ENCODE measurements at regions not wholly inside any gene's neighbourhood (a gene's known extent, or its start where the extent isn't known, plus 50 kb on each side); places are given as distances from the start of the nearest gene placed in this dataset.

GRCh38 chr2:41791523-41791922 is 256.3 kb upstream of the PKDCC start:
- TF ChIP-seq CTCF (conservative IDR thresholded peaks at IDR 0.05; ENCODE audit: low read length) (no peak), EZH2phosphoT487 (IDR thresholded peaks at IDR 0.05; ENCODE audit: borderline replicate concordance, low read depth, low read length) (no peak)
